ENCODE measurements at regions not wholly inside any gene's neighbourhood (a gene's known extent, or its start where the extent isn't known, plus 50 kb on each side); places are given as distances from the start of the nearest gene placed in this dataset.

DNA sequence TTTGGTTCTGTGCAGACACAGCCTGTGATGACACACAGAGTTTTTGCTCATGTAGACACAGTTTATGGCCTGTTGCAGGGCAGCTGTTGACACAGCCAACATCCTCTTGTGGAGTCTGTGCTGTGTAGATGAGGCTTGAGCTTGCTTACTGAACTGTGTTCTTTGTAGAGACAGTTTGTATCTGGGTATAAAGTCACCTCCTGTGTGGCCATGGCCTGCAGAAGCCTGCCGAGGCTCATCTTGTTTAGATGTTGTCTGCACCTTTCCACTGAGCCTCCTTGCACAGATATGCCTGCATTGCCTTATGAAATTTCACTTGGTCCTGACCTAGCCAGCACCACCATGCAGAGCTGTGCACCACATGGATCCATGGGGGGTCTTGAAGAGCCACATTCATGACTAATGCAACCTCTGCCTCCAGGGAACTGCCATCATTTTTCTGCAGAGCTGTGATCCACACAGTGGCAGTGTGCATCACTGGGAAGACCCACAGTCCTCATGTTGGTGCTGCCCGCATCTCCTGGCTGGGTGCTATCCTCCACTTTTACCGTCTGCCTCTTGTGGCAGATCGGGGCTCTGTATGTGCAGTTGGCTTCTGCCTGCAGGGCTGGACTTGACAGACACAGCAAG, 198.0 kb upstream of the MAMLD1 start:
- POLR2A ChIA-PET (ENCODE audit: unreplicated experiment), result no interaction called here
- TF ChIP-seq EZH2phosphoT487 (IDR thresholded peaks at IDR 0.05; ENCODE audit: borderline replicate concordance, low read length) (no peak), EZH2 (IDR thresholded peaks at IDR 0.05; ENCODE audit: low read length, unreplicated experiment) (no peak)
- TF ChIP-seq, protein P1, sequence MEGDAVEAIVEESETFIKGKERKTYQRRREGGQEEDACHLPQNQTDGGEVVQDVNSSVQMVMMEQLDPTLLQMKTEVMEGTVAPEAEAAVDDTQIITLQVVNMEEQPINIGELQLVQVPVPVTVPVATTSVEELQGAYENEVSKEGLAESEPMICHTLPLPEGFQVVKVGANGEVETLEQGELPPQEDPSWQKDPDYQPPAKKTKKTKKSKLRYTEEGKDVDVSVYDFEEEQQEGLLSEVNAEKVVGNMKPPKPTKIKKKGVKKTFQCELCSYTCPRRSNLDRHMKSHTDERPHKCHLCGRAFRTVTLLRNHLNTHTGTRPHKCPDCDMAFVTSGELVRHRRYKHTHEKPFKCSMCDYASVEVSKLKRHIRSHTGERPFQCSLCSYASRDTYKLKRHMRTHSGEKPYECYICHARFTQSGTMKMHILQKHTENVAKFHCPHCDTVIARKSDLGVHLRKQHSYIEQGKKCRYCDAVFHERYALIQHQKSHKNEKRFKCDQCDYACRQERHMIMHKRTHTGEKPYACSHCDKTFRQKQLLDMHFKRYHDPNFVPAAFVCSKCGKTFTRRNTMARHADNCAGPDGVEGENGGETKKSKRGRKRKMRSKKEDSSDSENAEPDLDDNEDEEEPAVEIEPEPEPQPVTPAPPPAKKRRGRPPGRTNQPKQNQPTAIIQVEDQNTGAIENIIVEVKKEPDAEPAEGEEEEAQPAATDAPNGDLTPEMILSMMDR (conservative IDR thresholded peaks at IDR 0.05; ENCODE audit: low read depth, low read length), result no peak
- Histone ChIP-seq H4K20me1 (ENCODE audit: low read length) (no peaks in the 10 kb centered on the region), H3K9me2 (replicated peaks; ENCODE audit: low read length) (no peaks in the 10 kb centered on the region), H3K27me3 (ENCODE audit: low read length) (no peaks in the 10 kb centered on the region), H3K4me1 (ENCODE audit: insufficient read depth, low read length) (peaks cover 8% of the 10 kb centered on the region), H3K9ac (ENCODE audit: low read length) (no peak overlapping the region), H3K4me2 (ENCODE audit: low read length) (no peak overlapping the region), H3K36me3 (ENCODE audit: low read depth, low read length) (no peaks in the 10 kb centered on the region), H3F3A (ENCODE audit: low read length, unreplicated experiment) (no peaks in the 10 kb centered on the region), H3K4me3 (ENCODE audit: low read length) (no peak overlapping the region), H3K9me3 (ENCODE audit: low read length) (no peaks in the 10 kb centered on the region), H3K27ac (ENCODE audit: low read length) (no peak overlapping the region), H3K79me2 (ENCODE audit: low read length) (no peaks in the 10 kb centered on the region), H2AFZ (ENCODE audit: low read length) (no peak overlapping the region)
- BruUV-seq (replicated peaks), result no TSS peak
- CTCF ChIA-PET, result no interaction called here
- DNase-seq (no peak), ATAC-seq (no peak; the same call in 1 of the 2 replicates)
- intact Hi-C loops (cut with micrococcal nuclease), result no loop called here

DNA sequence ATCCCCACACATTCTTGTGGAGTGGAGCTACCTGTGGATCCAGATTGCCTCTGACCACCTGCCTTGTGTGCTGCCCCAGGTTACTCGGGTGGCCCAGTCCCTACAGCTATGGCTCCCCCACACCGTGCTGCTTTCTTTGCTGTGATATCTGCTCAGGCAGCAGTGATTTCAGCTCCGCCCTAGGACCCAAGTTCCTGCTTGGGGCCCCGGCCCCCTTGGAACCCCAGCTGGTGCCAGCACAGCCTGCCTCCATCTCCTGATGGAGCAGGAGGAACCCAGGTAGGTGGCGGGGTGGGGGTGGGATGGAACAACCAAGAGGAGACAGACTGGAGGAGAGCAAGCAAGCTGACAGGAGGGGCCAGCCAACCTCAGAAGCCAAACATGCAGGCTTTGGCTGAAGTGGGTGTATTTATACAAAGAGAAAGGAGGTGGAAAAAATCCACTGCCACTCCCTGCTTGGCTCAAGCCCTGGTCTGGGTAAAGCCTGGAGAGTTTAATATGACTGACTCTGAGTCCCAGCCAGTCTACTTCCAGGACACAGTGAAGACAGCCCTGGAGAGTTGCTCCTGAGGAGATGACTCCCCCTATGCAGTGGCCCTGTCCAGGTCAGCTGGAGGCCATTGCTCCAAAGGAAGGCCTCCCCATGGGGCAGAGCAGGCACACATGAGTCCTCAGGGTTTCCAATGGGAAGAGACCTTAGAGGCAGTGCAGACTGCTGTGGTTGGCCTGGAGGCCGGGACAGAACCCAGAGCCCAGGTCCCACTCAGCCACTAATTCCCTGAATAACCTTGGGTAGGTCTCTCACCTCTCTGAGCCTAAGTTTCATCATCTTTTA, 197.1 kb upstream of the MAMLD1 start:
- no peak overlapping the region for H3K4me3 ChIP-seq (ENCODE audit: low read length)
- POLR2A ChIA-PET (ENCODE audit: unreplicated experiment), result no interaction called here
- DNase-seq (no peak), ATAC-seq (no peak)
- H3K4me2 ChIP-seq (ENCODE audit: low read length), result no peak overlapping the region
- no peak overlapping the region for H3K9ac ChIP-seq (ENCODE audit: low read length)
- H3K27me3 ChIP-seq (ENCODE audit: low read length), result no peaks in the 10 kb centered on the region
- intact Hi-C loops (cut with micrococcal nuclease), result no loop called here
- no TSS peak for BruUV-seq (replicated peaks)
- no peak overlapping the region for H3K27ac ChIP-seq (ENCODE audit: low read length)
- peaks cover 8% of the 10 kb centered on the region for H3K4me1 ChIP-seq (ENCODE audit: insufficient read depth, low read length)
- no peaks in the 10 kb centered on the region for H3K9me3 ChIP-seq (ENCODE audit: low read length)
- H3K36me3 ChIP-seq (ENCODE audit: low read depth, low read length), result no peaks in the 10 kb centered on the region
- H3F3A ChIP-seq (ENCODE audit: low read length, unreplicated experiment), result no peaks in the 10 kb centered on the region
- no peaks in the 10 kb centered on the region for H3K79me2 ChIP-seq (ENCODE audit: low read length)
- H4K20me1 ChIP-seq (ENCODE audit: low read length), result no peaks in the 10 kb centered on the region
- TF ChIP-seq EZH2 (IDR thresholded peaks at IDR 0.05; ENCODE audit: low read length, unreplicated experiment) (no peak), EZH2phosphoT487 (IDR thresholded peaks at IDR 0.05; ENCODE audit: borderline replicate concordance, low read length) (no peak)
- TF ChIP-seq, protein P1 (conservative IDR thresholded peaks at IDR 0.05; ENCODE audit: low read depth, low read length), result no peak
- no peaks in the 10 kb centered on the region for H3K9me2 ChIP-seq (replicated peaks; ENCODE audit: low read length)
- no peak overlapping the region for H2AFZ ChIP-seq (ENCODE audit: low read length)
- CTCF ChIA-PET, result no interaction called here

All from PC-3 (cell line).